ENCODE measurements at regions not wholly inside any gene's neighbourhood (a gene's known extent, or its start where the extent isn't known, plus 50 kb on each side); places are given as distances from the start of the nearest gene placed in this dataset.

DNA sequence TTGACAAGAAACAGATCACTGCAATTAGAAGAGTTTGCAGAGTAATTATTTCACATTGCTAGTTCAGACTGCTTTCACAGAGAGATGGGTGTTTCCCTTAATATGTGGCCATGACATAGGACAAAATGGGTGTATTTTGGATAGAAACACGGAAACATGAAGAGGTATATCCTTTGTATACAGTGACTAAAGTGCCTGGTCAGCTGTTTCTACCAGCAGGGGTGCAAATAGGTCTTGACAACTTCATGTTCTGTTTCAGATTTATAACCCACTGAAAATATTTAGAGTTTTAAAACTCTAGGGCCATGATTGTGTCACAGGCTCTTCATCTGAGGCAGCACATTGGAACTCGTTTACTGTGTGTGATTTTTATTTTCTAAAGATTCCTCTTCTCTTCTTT, 357.1 kb upstream of the TNP1 start:
- Histone ChIP-seq H3K4me3 (ENCODE audit: low read depth, low read length) (no peak overlapping the region), H3K18ac (ENCODE audit: low read length) (no peak overlapping the region), H2BK12ac (ENCODE audit: low read length) (no peak overlapping the region), H2AK5ac (ENCODE audit: low read length) (no peak overlapping the region), H3K9ac (ENCODE audit: low read length) (no peak overlapping the region), H3K4ac (ENCODE audit: low read depth, low read length) (no peak overlapping the region), H2BK120ac (ENCODE audit: insufficient read depth, low read length, poor library complexity) (no peak overlapping the region), H4K91ac (ENCODE audit: low read depth, low read length) (no peak overlapping the region), H2BK5ac (ENCODE audit: low read depth, low read length, poor library complexity) (no peak overlapping the region), H4K12ac (ENCODE audit: low read depth, low read length) (no peak overlapping the region), H3K79me2 (ENCODE audit: control insufficient read depth, insufficient read depth, low read length, poor library complexity) (peaks cover 2% of the 10 kb centered on the region), H3K4me2 (ENCODE audit: low read length) (no peak overlapping the region), H3K23ac (ENCODE audit: low read length) (no peak overlapping the region), H4K8ac (ENCODE audit: low read depth, low read length) (no peak overlapping the region), H3K27me3 (ENCODE audit: insufficient read depth, low read length) (no peaks in the 10 kb centered on the region), H3K79me1 (ENCODE audit: low read length) (peaks cover 4% of the 10 kb centered on the region), H3K14ac (ENCODE audit: low read length) (no peak overlapping the region), H3K27ac (ENCODE audit: low read depth, low read length) (no peak overlapping the region), H3K36me3 (ENCODE audit: control insufficient read depth in 1 of 2, insufficient read depth in 2 of 2, low read length in 2 of 2) (no peaks in the 10 kb centered on the region), H3K9me3 (ENCODE audit: insufficient read depth, low read depth, low read length) (no peaks in the 10 kb centered on the region), H3K4me1 (ENCODE audit: control insufficient read depth in 1 of 2, insufficient read depth in 2 of 2, low read length in 2 of 2) (peaks cover 4 to 7% of the 10 kb centered on the region in 2 experiments), H2AFZ (ENCODE audit: insufficient read depth, low read length, poor library complexity) (no peak overlapping the region)
- WGBS (ENCODE audit: extremely low coverage, insufficient coverage, insufficient read length): no CpG with 5 or more reads among the region's 2 CpGs
- no peak for DNase-seq

DNA sequence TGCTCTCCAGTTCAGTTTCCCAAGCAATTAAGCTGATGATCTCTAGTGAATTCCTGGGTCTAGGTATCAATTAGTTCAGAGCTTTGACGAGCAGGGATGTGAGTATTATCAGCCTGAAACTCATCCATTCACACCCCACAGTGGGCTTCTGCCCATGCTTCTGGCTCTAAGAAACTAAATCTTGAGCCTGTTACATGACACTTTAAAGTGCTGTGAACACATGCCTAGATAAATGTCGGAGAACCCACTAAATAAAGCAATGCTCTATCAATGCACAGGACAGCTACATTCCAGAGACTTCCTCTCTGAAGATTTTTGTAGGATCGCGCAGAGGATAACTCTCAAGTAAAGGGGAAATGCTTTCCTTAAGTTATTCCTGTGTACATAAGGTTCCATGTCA, 356.5 kb upstream of the TNP1 start:
- H3K4me3 ChIP-seq (ENCODE audit: low read depth, low read length): no peak overlapping the region
- H2AFZ ChIP-seq (ENCODE audit: insufficient read depth, low read length, poor library complexity): no peak overlapping the region
- H3K27ac ChIP-seq (ENCODE audit: low read depth, low read length): no peak overlapping the region
- H3K14ac ChIP-seq (ENCODE audit: low read length): no peak overlapping the region
- no peak overlapping the region for H2AK5ac ChIP-seq (ENCODE audit: low read length)
- H2BK5ac ChIP-seq (ENCODE audit: low read depth, low read length, poor library complexity): no peak overlapping the region
- H3K4me2 ChIP-seq (ENCODE audit: low read length): no peak overlapping the region
- H3K36me3 ChIP-seq (ENCODE audit: control insufficient read depth in 1 of 2, insufficient read depth in 2 of 2, low read length in 2 of 2): no peaks in the 10 kb centered on the region
- no peak overlapping the region for H2BK120ac ChIP-seq (ENCODE audit: insufficient read depth, low read length, poor library complexity)
- no peak overlapping the region for H3K4ac ChIP-seq (ENCODE audit: low read depth, low read length)
- H3K23ac ChIP-seq (ENCODE audit: low read length): no peak overlapping the region
- no peak overlapping the region for H2BK12ac ChIP-seq (ENCODE audit: low read length)
- H3K18ac ChIP-seq (ENCODE audit: low read length): no peak overlapping the region
- DNase-seq: no peak
- H4K12ac ChIP-seq (ENCODE audit: low read depth, low read length): no peak overlapping the region
- H4K91ac ChIP-seq (ENCODE audit: low read depth, low read length): no peak overlapping the region
- H4K8ac ChIP-seq (ENCODE audit: low read depth, low read length): no peak overlapping the region
- H3K9me3 ChIP-seq (ENCODE audit: insufficient read depth, low read depth, low read length): no peaks in the 10 kb centered on the region
- H3K4me1 ChIP-seq (ENCODE audit: control insufficient read depth in 1 of 2, insufficient read depth in 2 of 2, low read length in 2 of 2): peaks cover 4 to 7% of the 10 kb centered on the region in 2 experiments
- H3K79me1 ChIP-seq (ENCODE audit: low read length): peaks cover 4% of the 10 kb centered on the region
- H3K27me3 ChIP-seq (ENCODE audit: insufficient read depth, low read length): no peaks in the 10 kb centered on the region
- H3K79me2 ChIP-seq (ENCODE audit: control insufficient read depth, insufficient read depth, low read length, poor library complexity): peaks cover 2% of the 10 kb centered on the region
- no peak overlapping the region for H3K9ac ChIP-seq (ENCODE audit: low read length)
- no CpG with 5 or more reads among the region's 4 CpGs for WGBS (ENCODE audit: extremely low coverage, insufficient coverage, insufficient read length)

DNA sequence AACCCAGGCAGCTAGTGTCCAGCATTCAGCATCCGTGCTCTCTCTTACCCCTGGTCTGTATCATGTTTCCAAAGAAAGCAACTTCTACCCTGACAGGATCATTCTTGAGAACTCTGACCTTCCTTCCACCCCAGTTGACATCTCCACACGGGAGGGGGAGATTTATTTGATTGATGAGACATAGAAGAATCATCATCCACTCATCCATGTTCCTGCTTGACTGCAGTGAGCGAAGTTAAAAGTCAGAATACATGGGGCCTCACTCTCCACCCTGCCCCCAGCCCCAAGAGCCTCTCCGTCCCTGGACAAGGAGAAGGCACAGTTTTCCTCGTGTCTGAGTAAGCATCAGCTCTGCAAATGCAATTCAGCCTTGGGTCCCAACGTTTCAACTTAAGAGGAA, 356.0 kb upstream of the TNP1 start:
- no peak overlapping the region for H3K27ac ChIP-seq (ENCODE audit: low read depth, low read length)
- H4K8ac ChIP-seq (ENCODE audit: low read depth, low read length): no peak overlapping the region
- no peak overlapping the region for H3K23ac ChIP-seq (ENCODE audit: low read length)
- no peak overlapping the region for H3K4ac ChIP-seq (ENCODE audit: low read depth, low read length)
- peaks cover 2% of the 10 kb centered on the region for H3K79me2 ChIP-seq (ENCODE audit: control insufficient read depth, insufficient read depth, low read length, poor library complexity)
- H4K12ac ChIP-seq (ENCODE audit: low read depth, low read length): no peak overlapping the region
- no CpG with 5 or more reads among the region's 6 CpGs for WGBS (ENCODE audit: extremely low coverage, insufficient coverage, insufficient read length)
- H3K9me3 ChIP-seq (ENCODE audit: insufficient read depth, low read depth, low read length): no peaks in the 10 kb centered on the region
- no peaks in the 10 kb centered on the region for H3K27me3 ChIP-seq (ENCODE audit: insufficient read depth, low read length)
- no peak overlapping the region for H2BK5ac ChIP-seq (ENCODE audit: low read depth, low read length, poor library complexity)
- H2BK12ac ChIP-seq (ENCODE audit: low read length): no peak overlapping the region
- no peak overlapping the region for H3K4me3 ChIP-seq (ENCODE audit: low read depth, low read length)
- H2AK5ac ChIP-seq (ENCODE audit: low read length): no peak overlapping the region
- H3K9ac ChIP-seq (ENCODE audit: low read length): no peak overlapping the region
- H4K91ac ChIP-seq (ENCODE audit: low read depth, low read length): no peak overlapping the region
- DNase-seq: no peak
- peaks cover 4 to 7% of the 10 kb centered on the region in 2 experiments for H3K4me1 ChIP-seq (ENCODE audit: control insufficient read depth in 1 of 2, insufficient read depth in 2 of 2, low read length in 2 of 2)
- H2AFZ ChIP-seq (ENCODE audit: insufficient read depth, low read length, poor library complexity): no peak overlapping the region
- H3K36me3 ChIP-seq (ENCODE audit: control insufficient read depth in 1 of 2, insufficient read depth in 2 of 2, low read length in 2 of 2): no peaks in the 10 kb centered on the region
- peaks cover 4% of the 10 kb centered on the region for H3K79me1 ChIP-seq (ENCODE audit: low read length)
- no peak overlapping the region for H3K18ac ChIP-seq (ENCODE audit: low read length)
- no peak overlapping the region for H2BK120ac ChIP-seq (ENCODE audit: insufficient read depth, low read length, poor library complexity)
- H3K14ac ChIP-seq (ENCODE audit: low read length): no peak overlapping the region
- no peak overlapping the region for H3K4me2 ChIP-seq (ENCODE audit: low read length)

DNA sequence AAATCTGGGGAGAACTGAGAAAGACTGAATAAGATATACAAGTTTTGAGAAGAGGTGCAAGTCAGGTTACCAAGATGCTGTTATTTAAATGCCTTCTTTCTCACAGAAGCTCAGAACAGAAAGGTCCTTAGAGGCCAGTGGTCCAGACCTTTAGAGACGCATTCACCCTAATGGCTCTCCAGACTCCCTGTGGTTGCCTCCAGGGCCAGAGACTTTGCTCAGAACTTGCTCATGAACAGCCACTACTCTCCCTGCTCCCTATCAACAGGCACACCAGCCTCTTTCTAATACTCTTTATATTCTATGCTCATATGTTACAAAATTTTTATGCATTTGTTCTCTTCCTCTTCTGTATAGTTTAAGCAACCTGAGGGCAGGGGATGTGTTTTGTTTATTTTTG, 349.0 kb upstream of the TNP1 start:
- no peaks in the 10 kb centered on the region for H3K36me3 ChIP-seq (ENCODE audit: control insufficient read depth in 1 of 2, insufficient read depth in 2 of 2, low read length in 2 of 2)
- H2BK5ac ChIP-seq (ENCODE audit: low read depth, low read length, poor library complexity): no peak overlapping the region
- no peak overlapping the region for H3K18ac ChIP-seq (ENCODE audit: low read length)
- peak overlapping the region; percentile 59 for H4K91ac ChIP-seq (ENCODE audit: low read depth, low read length)
- H3K23ac ChIP-seq (ENCODE audit: low read length): no peak overlapping the region
- H3K14ac ChIP-seq (ENCODE audit: low read length): no peak overlapping the region
- H3K9me3 ChIP-seq (ENCODE audit: insufficient read depth, low read depth, low read length): no peaks in the 10 kb centered on the region
- no peak overlapping the region for H3K4me3 ChIP-seq (ENCODE audit: low read depth, low read length)
- H3K4ac ChIP-seq (ENCODE audit: low read depth, low read length): no peak overlapping the region
- WGBS (ENCODE audit: extremely low coverage, insufficient coverage, insufficient read length): no CpG with 5 or more reads among the region's 1 CpG
- H2BK120ac ChIP-seq (ENCODE audit: insufficient read depth, low read length, poor library complexity): peak overlapping the region; percentile 89
- no peak overlapping the region for H3K9ac ChIP-seq (ENCODE audit: low read length)
- peak overlapping the region; percentile 82 for H2BK12ac ChIP-seq (ENCODE audit: low read length)
- H3K79me1 ChIP-seq (ENCODE audit: low read length): peaks cover 16% of the 10 kb centered on the region
- H2AFZ ChIP-seq (ENCODE audit: insufficient read depth, low read length, poor library complexity): no peak overlapping the region
- H3K4me1 ChIP-seq (ENCODE audit: control insufficient read depth in 1 of 2, insufficient read depth in 2 of 2, low read length in 2 of 2): peaks cover 18 to 24% of the 10 kb centered on the region in 2 experiments
- no peak overlapping the region for H2AK5ac ChIP-seq (ENCODE audit: low read length)
- DNase-seq: no peak
- H3K4me2 ChIP-seq (ENCODE audit: low read length): no peak overlapping the region
- peak overlapping the region; percentile 80 for H3K27ac ChIP-seq (ENCODE audit: low read depth, low read length)
- no peak overlapping the region for H4K8ac ChIP-seq (ENCODE audit: low read depth, low read length)
- no peak overlapping the region for H4K12ac ChIP-seq (ENCODE audit: low read depth, low read length)
- H3K27me3 ChIP-seq (ENCODE audit: insufficient read depth, low read length): no peaks in the 10 kb centered on the region
- H3K79me2 ChIP-seq (ENCODE audit: control insufficient read depth, insufficient read depth, low read length, poor library complexity): no peaks in the 10 kb centered on the region
